DND-41 (cell line): ENCODE measurements at regions not wholly inside any gene's neighbourhood (a gene's known extent, or its start where the extent isn't known, plus 50 kb on each side); places are given as distances from the start of the nearest gene placed in this dataset.

Experiments used
- EZH2 ChIP-seq: IDR thresholded peaks from 3 replicates; pipeline ENCODE4 v1.6.1; 2012; ENCODE audit warnings: borderline replicate concordance, low read depth, mild to moderate bottlenecking, moderate library complexity, low read length, inconsistent platforms; ENCODE audit not compliant: severe bottlenecking
- TF ChIP-seq, protein P1 (sequence below): IDR thresholded peaks from 2 replicates; pipeline ENCODE4 v1.5.1; 2012; ENCODE audit warnings: borderline replicate concordance, low read length, moderate library complexity, mild to moderate bottlenecking; ENCODE audit not compliant: poor library complexity, severe bottlenecking; ENCODE audit errors: extremely low read depth

DNA sequence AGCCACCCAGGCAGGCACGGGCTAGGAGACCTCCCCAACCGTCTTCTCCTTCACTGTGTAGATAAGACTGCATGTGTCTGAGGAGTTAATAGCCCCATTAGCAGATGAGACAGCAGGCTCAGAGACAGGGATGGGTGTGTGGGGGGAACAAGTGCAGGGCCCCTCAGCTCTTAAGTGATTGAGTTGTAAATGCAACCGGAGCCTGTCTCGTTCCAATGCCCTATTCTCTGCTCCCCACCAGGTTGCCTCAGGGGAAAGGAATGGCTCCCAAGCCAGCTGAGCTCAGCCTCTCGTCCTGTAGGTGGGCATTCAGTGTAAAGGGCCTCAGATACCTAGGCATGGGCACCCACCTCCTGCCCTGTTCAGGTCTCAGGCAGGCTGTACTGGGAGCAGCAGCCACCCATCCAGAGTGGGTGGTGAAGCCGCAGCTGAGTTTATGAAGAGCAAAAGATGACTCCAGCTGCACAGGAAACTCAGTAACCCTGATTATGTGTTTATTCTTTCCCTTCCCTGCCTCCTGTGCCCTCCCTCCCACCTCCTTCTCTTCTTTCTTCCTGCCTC is 87.3 kb downstream of the PJA1 start:
- TF ChIP-seq, protein P1, sequence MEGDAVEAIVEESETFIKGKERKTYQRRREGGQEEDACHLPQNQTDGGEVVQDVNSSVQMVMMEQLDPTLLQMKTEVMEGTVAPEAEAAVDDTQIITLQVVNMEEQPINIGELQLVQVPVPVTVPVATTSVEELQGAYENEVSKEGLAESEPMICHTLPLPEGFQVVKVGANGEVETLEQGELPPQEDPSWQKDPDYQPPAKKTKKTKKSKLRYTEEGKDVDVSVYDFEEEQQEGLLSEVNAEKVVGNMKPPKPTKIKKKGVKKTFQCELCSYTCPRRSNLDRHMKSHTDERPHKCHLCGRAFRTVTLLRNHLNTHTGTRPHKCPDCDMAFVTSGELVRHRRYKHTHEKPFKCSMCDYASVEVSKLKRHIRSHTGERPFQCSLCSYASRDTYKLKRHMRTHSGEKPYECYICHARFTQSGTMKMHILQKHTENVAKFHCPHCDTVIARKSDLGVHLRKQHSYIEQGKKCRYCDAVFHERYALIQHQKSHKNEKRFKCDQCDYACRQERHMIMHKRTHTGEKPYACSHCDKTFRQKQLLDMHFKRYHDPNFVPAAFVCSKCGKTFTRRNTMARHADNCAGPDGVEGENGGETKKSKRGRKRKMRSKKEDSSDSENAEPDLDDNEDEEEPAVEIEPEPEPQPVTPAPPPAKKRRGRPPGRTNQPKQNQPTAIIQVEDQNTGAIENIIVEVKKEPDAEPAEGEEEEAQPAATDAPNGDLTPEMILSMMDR: no peak
- no peak for TF ChIP-seq EZH2
